Smooth muscle cell (in vitro differentiated cells): ENCODE measurements at regions not wholly inside any gene's neighbourhood (a gene's known extent, or its start where the extent isn't known, plus 50 kb on each side); places are given as distances from the start of the nearest gene placed in this dataset.
"Not testable (repeated sequence)": the region's sequence is repeated elsewhere in the genome, so short reads cannot be mapped to it uniquely, and the experiment has no call there.

Experiments
- DNase-seq: peaks from one replicate; lab custom pipeline; 2025; ENCODE audit not compliant: unreplicated experiment; lab: John Stamatoyannopoulos, UW
- H2AFZ ChIP-seq: fragments of 200-600 bp; sonication (generic); 2 replicates; pipeline ENCODE4 v1.6.0; 2016; ENCODE audit warnings: antibody characterized with exemption, low read depth, mild to moderate bottlenecking
- H3F3A ChIP-seq: fragments of 200-600 bp; sonication (generic); 2 replicates; pipeline ENCODE4 v1.6.0; 2017; ENCODE audit warnings: antibody characterized with exemption, low read depth
- H3K27ac ChIP-seq: fragments of 200-600 bp; sonication (generic); 2 replicates; pipeline ENCODE4 v1.5.1; 2016; ENCODE audit warnings: low read depth, mild to moderate bottlenecking
- H3K27me3 ChIP-seq: fragments of 200-600 bp; sonication (generic); 2 replicates; pipeline ENCODE4 v1.6.1; 2016; ENCODE audit warnings: low read depth, mild to moderate bottlenecking
- H3K36me3 ChIP-seq: fragments of 200-600 bp; sonication (generic); 2 replicates; pipeline ENCODE4 v1.5.1; 2016; ENCODE audit warnings: low read depth
- H3K4me1 ChIP-seq: fragments of 200-600 bp; sonication (generic); 2 replicates; pipeline ENCODE4 v1.5.1; 2016; ENCODE audit warnings: low read depth
- H3K4me2 ChIP-seq: fragments of 200-600 bp; sonication (generic); 2 replicates; pipeline ENCODE4 v1.6.0; 2016; ENCODE audit warnings: mild to moderate bottlenecking
- H3K4me3 ChIP-seq: fragments of 200-600 bp; sonication (generic); 2 replicates; pipeline ENCODE4 v1.5.1; 2016; ENCODE audit warnings: mild to moderate bottlenecking
- H3K79me2 ChIP-seq: fragments of 200-600 bp; sonication (generic); 2 replicates; pipeline ENCODE4 v1.6.0; 2016; ENCODE audit warnings: low read depth, mild to moderate bottlenecking
- H3K9ac ChIP-seq: fragments of 200-600 bp; sonication (generic); 2 replicates; pipeline ENCODE4 v1.6.0; 2016; ENCODE audit warnings: low read depth
- H3K9me3 ChIP-seq: fragments of 200-600 bp; sonication (generic); replicated peaks from 2 replicates; pipeline ENCODE4 v1.5.1; 2016; ENCODE audit warnings: low read depth
- H4K20me1 ChIP-seq: fragments of 200-600 bp; sonication (generic); 2 replicates; pipeline ENCODE4 v1.6.0; 2016; ENCODE audit warnings: low read depth
- CTCF ChIP-seq: fragments of 200-600 bp; sonication (generic); IDR thresholded peaks from 2 replicates; pipeline ENCODE4 v1.5.1; 2017; ENCODE audit warnings: borderline replicate concordance, mild to moderate bottlenecking, antibody characterized with exemption; ENCODE audit not compliant: insufficient read depth, poor library complexity, severe bottlenecking
- WGBS: methylation state at CpG from one replicate; pipeline ENCODE4 v1.1.7; 2016; ENCODE audit warnings: low lambda C conversion rate; 5-methylcytosine and 5-hydroxymethylcytosine counted together

GRCh38 chr3:193030276-193030675 is 112.6 kb upstream of the MB21D2 start:
- no peak overlapping the region for H3K27ac ChIP-seq
- WGBS, result 83% methylated on average over 2 of the region's 2 CpGs
- TF ChIP-seq CTCF, result no peak
- no peaks in the 10 kb centered on the region for H3F3A ChIP-seq
- no peak for DNase-seq
- H3K9me3 ChIP-seq, result no peaks in the 10 kb centered on the region
- no peaks in the 10 kb centered on the region for H3K36me3 ChIP-seq
- H3K27me3 ChIP-seq, result peaks cover 6% of the 10 kb centered on the region
- H2AFZ ChIP-seq, result no peak overlapping the region
- H3K9ac ChIP-seq, result no peak overlapping the region
- H3K79me2 ChIP-seq, result no peaks in the 10 kb centered on the region
- H4K20me1 ChIP-seq, result no peaks in the 10 kb centered on the region
- no peak overlapping the region for H3K4me2 ChIP-seq
- H3K4me1 ChIP-seq, result peaks cover 8% of the 10 kb centered on the region
- H3K4me3 ChIP-seq, result no peak overlapping the region

- Histone ChIP-seq H3K36me3 (no peaks in the 10 kb centered on the region), H3K27ac (no peak overlapping the region), H4K20me1 (no peaks in the 10 kb centered on the region), H3K79me2 (no peaks in the 10 kb centered on the region), H3K27me3 (peaks cover 6% of the 10 kb centered on the region), H2AFZ (no peak overlapping the region), H3K9me3 (no peaks in the 10 kb centered on the region), H3K4me1 (peaks cover 8% of the 10 kb centered on the region), H3F3A (no peaks in the 10 kb centered on the region), H3K9ac (no peak overlapping the region), H3K4me2 (no peak overlapping the region), H3K4me3 (no peak overlapping the region)
- TF ChIP-seq CTCF, result no peak
- no peak for DNase-seq
- 78% methylated on average over 2 of the region's 2 CpGs for whole genome bisulfite sequencing
These were observed 114.3 kb upstream of the MB21D2 start for GRCh38 chr3:193031911-193032310.

GRCh38 chr3:193033226-193033780 is 115.6 kb upstream of the MB21D2 start:
- no peak overlapping the region for H3K4me2 ChIP-seq
- H3K4me3 ChIP-seq, result no peak overlapping the region
- WGBS, result 95% methylated on average over 7 of the region's 7 CpGs
- H3K27me3 ChIP-seq, result peaks cover 6% of the 10 kb centered on the region
- H3K27ac ChIP-seq, result no peak overlapping the region
- H2AFZ ChIP-seq, result no peak overlapping the region
- H3K36me3 ChIP-seq, result no peaks in the 10 kb centered on the region
- H3F3A ChIP-seq, result no peaks in the 10 kb centered on the region
- H3K4me1 ChIP-seq, result peaks cover 4% of the 10 kb centered on the region
- no peaks in the 10 kb centered on the region for H3K9me3 ChIP-seq
- H4K20me1 ChIP-seq, result no peaks in the 10 kb centered on the region
- no peaks in the 10 kb centered on the region for H3K79me2 ChIP-seq
- DNase-seq, result no peak
- no peak for TF ChIP-seq CTCF
- no peak overlapping the region for H3K9ac ChIP-seq

GRCh38 chr3:193037828-193038227 is 120.2 kb upstream of the MB21D2 start:
- H3K4me3 ChIP-seq, H2AFZ ChIP-seq, H3K79me2 ChIP-seq, H3K4me2 ChIP-seq, H3K9me3 ChIP-seq, H3K27me3 ChIP-seq, H3K36me3 ChIP-seq, H3K27ac ChIP-seq, H3K4me1 ChIP-seq, H3K9ac ChIP-seq, H4K20me1 ChIP-seq, H3F3A ChIP-seq, DNase-seq: not testable (repeated sequence)
- WGBS, result 98% methylated on average over 3 of the region's 3 CpGs
